ENCODE measurements at regions not wholly inside any gene's neighbourhood (a gene's known extent, or its start where the extent isn't known, plus 50 kb on each side); places are given as distances from the start of the nearest gene placed in this dataset.
"Not testable (repeated sequence)": the region's sequence is repeated elsewhere in the genome, so short reads cannot be mapped to it uniquely, and the experiment has no call there.

- not testable (repeated sequence) for H3K27me3 Mint-ChIP-seq (ENCODE audit: low read depth); H3K9me3 Mint-ChIP-seq; H3K27ac Mint-ChIP-seq (ENCODE audit: unreplicated experiment); H3K36me3 Mint-ChIP-seq (ENCODE audit: low read depth); H3K4me3 Mint-ChIP-seq; DNase-seq (ENCODE audit: low read depth, low spot score); H3K4me1 Mint-ChIP-seq
Measured at GRCh38 chr7:65643498-65643897, 229.4 kb upstream of the VKORC1L1 start.

- not testable (repeated sequence) for H3K4me3 Mint-ChIP-seq; H3K27ac Mint-ChIP-seq (ENCODE audit: unreplicated experiment); H3K9me3 Mint-ChIP-seq; DNase-seq (ENCODE audit: low read depth, low spot score); H3K36me3 Mint-ChIP-seq (ENCODE audit: low read depth); H3K4me1 Mint-ChIP-seq; H3K27me3 Mint-ChIP-seq (ENCODE audit: low read depth)
Measured at GRCh38 chr7:65647153-65647964, 225.5 kb upstream of the VKORC1L1 start.

GRCh38 chr7:65651174-65651573 lies 221.7 kb upstream of the VKORC1L1 start:
- not testable (repeated sequence) for DNase-seq (ENCODE audit: low read depth, low spot score); H3K36me3 Mint-ChIP-seq (ENCODE audit: low read depth); H3K4me3 Mint-ChIP-seq; H3K9me3 Mint-ChIP-seq; H3K27ac Mint-ChIP-seq (ENCODE audit: unreplicated experiment); H3K4me1 Mint-ChIP-seq; H3K27me3 Mint-ChIP-seq (ENCODE audit: low read depth)

GRCh38 chr7:65651826-65652592 lies 220.9 kb upstream of the VKORC1L1 start:
- H3K4me1 Mint-ChIP-seq; H3K9me3 Mint-ChIP-seq; H3K36me3 Mint-ChIP-seq (ENCODE audit: low read depth); H3K27ac Mint-ChIP-seq (ENCODE audit: unreplicated experiment); DNase-seq (ENCODE audit: low read depth, low spot score); H3K4me3 Mint-ChIP-seq; H3K27me3 Mint-ChIP-seq (ENCODE audit: low read depth): not testable (repeated sequence)

GRCh38 chr7:65652669-65653068 lies 220.2 kb upstream of the VKORC1L1 start:
- not testable (repeated sequence) for H3K9me3 Mint-ChIP-seq; H3K4me3 Mint-ChIP-seq; H3K27me3 Mint-ChIP-seq (ENCODE audit: low read depth); H3K27ac Mint-ChIP-seq (ENCODE audit: unreplicated experiment); H3K4me1 Mint-ChIP-seq; DNase-seq (ENCODE audit: low read depth, low spot score); H3K36me3 Mint-ChIP-seq (ENCODE audit: low read depth)

- not testable (repeated sequence) for H3K4me1 Mint-ChIP-seq; H3K9me3 Mint-ChIP-seq; H3K27ac Mint-ChIP-seq (ENCODE audit: unreplicated experiment)
Measured at GRCh38 chr7:65656494-65657188, 216.2 kb upstream of the VKORC1L1 start.

GRCh38 chr7:65683362-65683761 lies 189.5 kb upstream of the VKORC1L1 start:
- not testable (repeated sequence) for DNase-seq (ENCODE audit: low read depth, low spot score); H3K4me1 Mint-ChIP-seq; H3K4me3 Mint-ChIP-seq; H3K27ac Mint-ChIP-seq (ENCODE audit: unreplicated experiment); H3K9me3 Mint-ChIP-seq; H3K36me3 Mint-ChIP-seq (ENCODE audit: low read depth); H3K27me3 Mint-ChIP-seq (ENCODE audit: low read depth)

More at GRCh38 chr7:65656494-65657188, 216.2 kb upstream of the VKORC1L1 start:
- H3K4me3 Mint-ChIP-seq; H3K36me3 Mint-ChIP-seq (ENCODE audit: low read depth); DNase-seq (ENCODE audit: low read depth, low spot score); H3K27me3 Mint-ChIP-seq (ENCODE audit: low read depth): not testable (repeated sequence)

GRCh38 chr7:65699026-65699714 lies 173.7 kb upstream of the VKORC1L1 start:
- H3K4me3 Mint-ChIP-seq; H3K4me1 Mint-ChIP-seq; H3K27ac Mint-ChIP-seq (ENCODE audit: unreplicated experiment); H3K36me3 Mint-ChIP-seq (ENCODE audit: low read depth); H3K27me3 Mint-ChIP-seq (ENCODE audit: low read depth); H3K9me3 Mint-ChIP-seq; DNase-seq (ENCODE audit: low read depth, low spot score): not testable (repeated sequence)

- DNase-seq (ENCODE audit: low read depth, low spot score); H3K9me3 Mint-ChIP-seq; H3K36me3 Mint-ChIP-seq (ENCODE audit: low read depth); H3K27me3 Mint-ChIP-seq (ENCODE audit: low read depth); H3K27ac Mint-ChIP-seq (ENCODE audit: unreplicated experiment); H3K4me3 Mint-ChIP-seq; H3K4me1 Mint-ChIP-seq: not testable (repeated sequence)
Measured at GRCh38 chr7:65699715-65700356, 173.0 kb upstream of the VKORC1L1 start.

GRCh38 chr7:65719123-65719798 lies 153.6 kb upstream of the VKORC1L1 start:
- H3K36me3 Mint-ChIP-seq (ENCODE audit: low read depth); H3K27ac Mint-ChIP-seq (ENCODE audit: unreplicated experiment); DNase-seq (ENCODE audit: low read depth, low spot score); H3K27me3 Mint-ChIP-seq (ENCODE audit: low read depth); H3K4me3 Mint-ChIP-seq; H3K9me3 Mint-ChIP-seq; H3K4me1 Mint-ChIP-seq: not testable (repeated sequence)

Measured in neural crest cell (in vitro differentiated cells).